Fibroblast of lung (primary cell): ENCODE measurements at regions not wholly inside any gene's neighbourhood (a gene's known extent, or its start where the extent isn't known, plus 50 kb on each side); places are given as distances from the start of the nearest gene placed in this dataset.

Experiments used
- EZH2 ChIP-seq: IDR thresholded peaks from 2 replicates; pipeline ENCODE4 v1.5.1; 2012; ENCODE audit warnings: low read length, control low read depth, mild to moderate bottlenecking; ENCODE audit errors: missing control alignments
- TF ChIP-seq, protein P1 (sequence below), 2 donors: IDR thresholded peaks in 1 of 2; conservative IDR thresholded peaks in 1 of 2; 1 replicate in 1 of 2; 2 replicates in 1 of 2; pipeline ENCODE4 v1.5.1; 2011 to 2012; ENCODE audit warnings: low read length in 2 of 2, control low read depth in 1 of 2, inconsistent platforms in 1 of 2, low read depth in 1 of 2, mild to moderate bottlenecking in 1 of 2

DNA sequence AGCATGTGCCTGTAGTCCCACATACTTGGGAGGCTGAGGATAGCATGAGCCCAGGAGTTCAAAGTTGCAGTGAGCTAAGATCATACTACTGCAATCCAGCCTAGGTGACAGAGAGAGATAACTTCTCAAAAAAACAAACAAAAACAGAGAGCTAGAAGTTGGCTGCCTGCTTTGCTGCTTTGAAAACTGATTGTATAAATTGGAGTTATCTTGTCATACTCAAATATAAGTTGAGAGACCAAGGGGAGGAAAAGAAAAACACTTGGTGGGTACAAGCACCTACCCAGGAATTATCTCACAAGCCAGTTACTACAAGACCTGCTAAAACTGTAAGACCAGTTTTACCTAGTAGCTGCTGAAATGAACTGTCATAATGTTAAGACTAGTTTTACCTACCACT is 112.5 kb upstream of the SKAP2 start:
- TF ChIP-seq, protein P1, sequence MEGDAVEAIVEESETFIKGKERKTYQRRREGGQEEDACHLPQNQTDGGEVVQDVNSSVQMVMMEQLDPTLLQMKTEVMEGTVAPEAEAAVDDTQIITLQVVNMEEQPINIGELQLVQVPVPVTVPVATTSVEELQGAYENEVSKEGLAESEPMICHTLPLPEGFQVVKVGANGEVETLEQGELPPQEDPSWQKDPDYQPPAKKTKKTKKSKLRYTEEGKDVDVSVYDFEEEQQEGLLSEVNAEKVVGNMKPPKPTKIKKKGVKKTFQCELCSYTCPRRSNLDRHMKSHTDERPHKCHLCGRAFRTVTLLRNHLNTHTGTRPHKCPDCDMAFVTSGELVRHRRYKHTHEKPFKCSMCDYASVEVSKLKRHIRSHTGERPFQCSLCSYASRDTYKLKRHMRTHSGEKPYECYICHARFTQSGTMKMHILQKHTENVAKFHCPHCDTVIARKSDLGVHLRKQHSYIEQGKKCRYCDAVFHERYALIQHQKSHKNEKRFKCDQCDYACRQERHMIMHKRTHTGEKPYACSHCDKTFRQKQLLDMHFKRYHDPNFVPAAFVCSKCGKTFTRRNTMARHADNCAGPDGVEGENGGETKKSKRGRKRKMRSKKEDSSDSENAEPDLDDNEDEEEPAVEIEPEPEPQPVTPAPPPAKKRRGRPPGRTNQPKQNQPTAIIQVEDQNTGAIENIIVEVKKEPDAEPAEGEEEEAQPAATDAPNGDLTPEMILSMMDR (conservative IDR thresholded peaks at IDR 0.05 in 1 of 2, IDR thresholded peaks at IDR 0.05 in 1 of 2; ENCODE audit: low read depth in 1 of 2, low read length in 2 of 2): no peak
- no peak for TF ChIP-seq EZH2
